ENCODE measurements at regions not wholly inside any gene's neighbourhood (a gene's known extent, or its start where the extent isn't known, plus 50 kb on each side); places are given as distances from the start of the nearest gene placed in this dataset.

GRCh38 chr16:72311426-72311825 is 139.5 kb upstream of the PMFBP1 start:
- no peak for DNase-seq

GRCh38 chr16:72309001-72309400 is 137.0 kb upstream of the PMFBP1 start:
- no peak for DNase-seq

DNA sequence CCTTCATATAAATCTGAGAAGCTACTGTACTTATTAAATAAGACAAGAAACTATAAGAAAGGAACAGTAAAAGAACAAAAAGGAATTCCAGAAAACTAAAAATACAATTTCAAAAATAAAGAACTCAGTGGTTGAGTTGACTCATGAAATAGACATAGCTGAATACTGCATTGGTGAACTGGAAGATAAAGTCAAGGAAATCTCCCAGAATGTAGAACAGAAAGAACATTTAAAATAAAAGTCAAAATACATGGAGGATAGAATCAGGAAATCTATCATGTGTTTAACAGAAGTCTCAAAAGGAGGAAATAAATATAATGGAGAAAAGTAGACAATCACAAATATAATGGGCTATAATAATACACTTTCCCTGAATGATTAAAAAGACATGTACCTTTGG is 136.4 kb upstream of the PMFBP1 start:
- DNase-seq: no peak

DNA sequence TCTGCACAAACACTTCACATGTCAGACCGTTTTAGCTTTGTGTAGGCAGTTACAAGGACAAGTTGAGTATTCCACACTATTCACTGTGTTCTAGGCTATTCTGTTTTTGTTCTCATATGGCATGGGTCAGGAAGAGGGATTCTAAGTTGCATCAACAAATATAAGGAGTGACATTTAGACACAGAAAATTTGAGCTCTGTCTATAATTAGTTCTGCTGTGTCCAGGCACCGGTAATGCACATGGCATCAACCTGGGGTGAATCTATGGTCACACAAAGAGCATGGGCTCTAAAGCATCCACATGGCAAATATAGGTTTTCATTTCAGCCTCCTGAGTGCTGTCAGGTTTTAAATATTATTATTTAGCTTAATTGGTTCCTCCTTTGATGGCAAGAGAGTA is 130.4 kb upstream of the PMFBP1 start:
- no peak for DNase-seq

DNA sequence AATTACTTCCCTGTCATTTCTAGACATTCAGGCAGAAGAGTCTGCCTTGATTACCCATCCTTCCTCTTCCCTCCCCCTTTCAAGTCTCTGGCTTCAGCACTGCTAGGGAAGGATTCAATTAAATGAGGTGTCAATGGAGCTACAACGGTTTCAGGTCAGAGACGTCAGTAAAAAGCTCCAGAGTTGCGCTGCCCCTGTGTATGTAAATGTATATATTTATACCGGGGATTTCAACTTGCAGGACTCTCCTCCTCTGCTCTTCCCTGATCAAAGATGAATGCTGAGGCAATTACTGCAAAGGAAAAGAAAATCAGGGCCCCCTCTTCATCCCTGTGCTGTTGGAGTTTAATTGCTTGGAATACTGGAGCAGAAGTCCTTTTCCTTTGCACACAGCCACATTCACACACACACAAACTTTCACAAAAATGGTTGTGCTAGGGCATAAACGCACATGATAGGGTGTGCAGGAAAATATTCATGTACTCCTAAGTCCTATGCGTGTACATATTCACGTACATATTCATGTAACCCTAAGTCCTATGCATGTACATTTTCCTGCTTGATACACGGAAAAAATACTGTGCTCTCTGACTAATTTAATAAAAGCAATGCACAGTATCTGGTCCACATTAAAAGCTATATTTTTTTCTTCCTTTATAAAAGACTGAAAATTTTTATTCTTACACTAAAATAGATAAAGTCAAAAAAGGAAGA is 129.7 kb upstream of the PMFBP1 start:
- DNase-seq: no peak

DNA sequence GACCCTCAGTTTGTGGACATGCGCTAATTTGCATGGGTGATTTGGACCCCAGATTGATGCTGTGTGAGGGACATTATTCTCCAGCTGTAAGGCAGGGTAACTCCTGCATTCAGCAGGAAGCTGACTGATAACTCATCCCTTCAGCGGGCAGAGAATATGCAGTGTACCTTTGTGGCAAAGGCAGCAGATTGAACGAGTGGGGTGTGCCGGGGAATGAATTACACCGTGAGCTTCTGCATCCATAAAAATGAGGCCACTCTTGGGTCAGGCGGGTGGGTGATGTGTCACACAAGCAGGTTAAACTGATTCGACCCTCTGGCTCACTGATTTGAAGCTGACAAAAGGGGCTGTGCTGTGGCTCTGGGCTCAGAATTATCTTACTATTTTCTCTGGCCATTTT is 128.9 kb upstream of the PMFBP1 start:
- DNase-seq: no peak

- DNase-seq: no peak
These were observed 127.8 kb upstream of the PMFBP1 start for GRCh38 chr16:72299684-72300243.

DNA sequence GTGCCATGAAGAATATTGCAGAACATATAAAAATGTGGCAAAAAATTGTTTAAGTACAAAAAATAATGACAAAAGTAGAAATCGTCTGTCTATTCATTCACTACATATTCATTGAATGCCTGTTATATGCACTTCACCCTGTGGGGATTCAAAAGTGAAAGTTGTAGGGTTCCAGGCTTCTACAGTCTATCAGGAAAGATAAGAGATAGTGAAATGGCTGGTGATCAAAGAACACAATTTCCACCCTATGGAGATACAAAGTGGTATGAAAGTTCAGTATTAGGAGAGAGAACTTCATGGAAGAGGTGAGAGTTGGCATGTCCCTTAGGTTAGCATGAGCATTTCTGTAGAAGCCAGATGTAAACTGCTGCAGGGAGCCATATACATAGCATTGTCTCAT is 127.0 kb upstream of the PMFBP1 start:
- no peak for DNase-seq

DNA sequence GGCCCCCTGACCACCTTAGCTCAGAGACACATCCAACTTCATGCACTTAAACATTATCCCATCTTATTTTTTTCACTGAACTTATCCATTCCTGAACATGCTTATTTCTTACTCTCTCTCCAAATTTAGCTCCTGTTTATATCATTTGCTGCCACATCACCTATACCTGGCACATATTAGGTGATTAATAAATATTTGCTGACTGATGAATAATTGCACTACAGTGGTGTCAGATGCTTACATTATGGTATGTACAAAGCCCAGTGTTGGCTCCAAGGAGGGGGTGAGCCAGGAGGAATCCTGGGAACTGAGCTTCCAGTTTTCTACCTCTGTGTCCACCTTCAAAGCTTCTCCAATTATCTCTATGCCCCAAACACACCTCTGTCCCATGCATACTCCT is 124.0 kb upstream of the PMFBP1 start:
- DNase-seq: no peak

DNA sequence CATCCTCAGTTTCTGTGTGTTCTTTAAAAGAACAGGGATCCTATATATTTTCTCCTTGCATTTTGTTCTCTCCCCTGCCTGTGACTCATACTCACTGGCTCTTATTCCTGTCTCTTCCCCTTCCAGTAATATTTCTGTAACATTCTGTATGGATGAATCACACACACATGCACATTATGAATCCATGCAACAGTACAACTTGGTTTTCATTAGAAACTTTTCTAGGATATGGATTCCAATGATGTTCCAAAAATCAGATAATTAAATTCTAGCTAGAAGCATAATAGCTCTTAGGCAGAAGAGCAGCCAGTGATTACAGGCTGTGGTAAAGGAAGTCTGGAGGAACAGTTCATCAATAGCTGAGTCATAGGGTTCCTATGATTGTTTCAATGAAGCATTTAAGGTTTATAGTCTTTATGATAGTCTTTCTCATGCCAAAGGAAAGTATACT is 119.6 kb upstream of the PMFBP1 start:
- DNase-seq: no peak

DNA sequence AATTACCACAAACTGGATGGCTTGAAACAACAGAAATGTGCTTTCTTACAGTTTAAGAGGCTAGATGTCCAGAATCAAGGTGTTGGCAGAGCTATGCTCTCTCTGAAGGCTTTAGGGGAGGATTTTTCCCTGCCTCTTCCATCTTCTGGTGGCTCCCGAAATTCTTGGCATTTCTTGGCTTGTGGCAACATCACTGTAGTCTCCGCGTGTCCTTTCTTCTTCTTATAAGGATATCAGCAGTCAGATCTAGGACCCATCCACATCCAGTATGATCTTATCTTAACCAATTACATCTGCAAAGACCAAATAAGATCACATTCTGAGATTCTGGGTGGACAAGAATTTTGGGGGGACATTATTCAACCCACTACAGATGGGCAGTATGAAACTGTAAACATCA is 119.2 kb upstream of the PMFBP1 start:
- peak; percentile 83 for DNase-seq

DNA sequence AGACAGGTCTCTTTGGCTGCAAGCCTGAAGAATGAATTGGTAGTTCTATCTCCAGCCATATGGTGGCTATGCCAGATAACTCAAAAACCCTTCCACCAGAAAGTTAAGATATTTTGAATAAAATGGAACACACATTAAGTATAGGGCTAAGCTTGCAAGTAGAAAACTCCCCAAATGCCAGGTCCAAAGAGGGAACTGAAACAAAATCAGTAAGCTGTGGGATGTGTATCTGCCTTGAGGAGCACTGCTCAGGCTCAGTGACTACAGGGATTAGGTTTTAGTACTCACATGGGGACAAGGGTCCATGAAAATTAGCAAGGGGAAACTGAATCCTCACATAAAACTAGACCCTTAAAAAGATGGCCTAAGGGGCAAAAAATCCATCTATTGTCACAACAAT is 115.7 kb upstream of the PMFBP1 start:
- no peak for DNase-seq

DNA sequence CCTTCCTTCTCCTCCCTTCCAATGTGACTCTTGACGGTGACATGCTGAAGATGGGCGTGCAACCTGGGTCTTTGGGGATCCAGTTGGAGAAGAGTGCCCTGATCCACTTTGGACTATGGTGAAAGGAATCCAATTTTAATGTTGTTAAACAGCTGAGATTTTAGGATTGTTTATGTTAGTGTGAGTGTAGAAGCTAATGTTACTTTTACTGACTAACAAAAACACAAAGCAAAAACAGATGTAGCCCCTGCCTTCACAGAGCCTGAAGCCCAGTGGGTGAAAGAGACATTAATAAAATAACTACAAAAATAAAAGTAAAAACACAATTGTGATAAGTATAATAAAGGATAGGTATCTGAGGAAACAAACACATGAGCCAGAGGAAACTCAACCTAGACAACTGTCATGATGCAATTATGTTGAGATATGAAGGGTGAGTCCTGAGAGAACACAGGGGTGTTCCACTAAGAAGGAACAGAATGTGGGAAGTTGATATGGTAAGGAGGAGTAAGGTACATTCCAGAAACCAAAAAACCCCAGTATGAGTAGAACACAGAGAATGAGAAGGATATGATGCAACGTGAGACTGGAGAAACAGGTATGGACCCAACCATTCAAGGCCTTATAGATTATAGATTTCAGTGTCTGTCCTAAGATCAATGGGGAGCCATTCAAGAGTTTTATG is 115.1 kb upstream of the PMFBP1 start:
- DNase-seq: no peak

- no peak for DNase-seq
These were observed 113.8 kb upstream of the PMFBP1 start for GRCh38 chr16:72285728-72286127.

DNA sequence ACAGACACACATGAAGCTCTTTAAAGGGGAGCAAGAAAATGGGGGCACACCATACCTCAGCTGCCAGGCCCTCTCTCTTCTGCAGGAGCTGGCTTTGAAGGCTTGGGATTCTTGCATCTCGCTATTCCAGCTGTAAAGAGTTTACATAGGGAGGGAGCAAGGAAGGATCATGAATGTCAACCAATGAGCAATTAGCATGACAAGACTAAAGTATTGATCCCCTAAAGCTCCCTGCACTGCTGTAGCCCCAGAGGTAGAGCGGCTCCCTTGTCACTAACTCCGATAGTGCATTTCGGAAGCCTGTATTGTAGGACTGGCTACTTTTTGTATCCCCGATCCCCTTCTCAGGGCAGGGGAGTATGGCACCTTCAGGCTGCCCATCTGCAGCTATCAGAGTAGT is 113.4 kb upstream of the PMFBP1 start:
- no peak for DNase-seq

GRCh38 chr16:72284042-72284789 is 112.3 kb upstream of the PMFBP1 start:
- DNase-seq: peak; percentile 72

- no peak for DNase-seq
These were observed 110.4 kb upstream of the PMFBP1 start for GRCh38 chr16:72282362-72282761.

- no peak for DNase-seq
These were observed 106.3 kb upstream of the PMFBP1 start for GRCh38 chr16:72278301-72278700.

DNA sequence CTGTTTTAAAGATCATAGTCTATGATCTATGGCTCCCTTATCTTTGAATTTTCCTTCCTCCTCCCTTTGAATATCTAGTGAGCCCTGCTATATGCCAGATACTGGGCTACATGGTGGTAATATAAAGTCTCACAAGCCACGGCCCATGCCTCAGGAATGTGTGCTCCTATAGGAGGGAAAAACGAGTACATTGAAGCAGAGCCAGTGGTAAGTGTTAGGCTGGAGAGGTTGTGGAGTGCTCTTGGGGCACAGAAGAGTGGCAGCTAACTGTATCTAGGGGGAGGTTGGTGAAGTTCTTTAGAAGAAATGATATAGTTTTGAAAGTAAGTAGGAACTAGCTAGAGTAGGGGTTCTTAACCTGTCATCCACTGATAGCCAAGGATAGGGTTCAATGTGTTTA is 105.8 kb upstream of the PMFBP1 start:
- no peak for DNase-seq

GRCh38 chr16:72271699-72272240 is 99.8 kb upstream of the PMFBP1 start:
- DNase-seq: no peak

DNA sequence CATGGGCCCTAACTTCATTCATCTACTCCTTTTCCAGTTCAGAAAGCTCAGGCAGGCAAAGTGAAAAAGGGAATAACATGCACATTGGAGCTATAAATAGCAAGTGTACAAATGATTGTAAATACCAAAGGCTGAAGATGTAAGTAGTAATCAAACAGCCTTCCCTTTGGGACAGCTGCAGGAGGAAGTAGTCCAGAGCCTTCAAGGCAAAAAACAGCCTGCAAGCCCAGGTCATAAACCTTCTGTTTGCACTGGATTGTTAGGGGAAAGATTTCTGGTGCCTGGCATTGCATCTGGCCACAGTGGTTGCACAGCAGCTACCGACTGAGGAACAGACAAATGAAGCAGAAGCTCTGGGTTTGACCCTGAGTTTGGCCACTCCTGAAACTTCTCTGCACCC is 98.6 kb upstream of the PMFBP1 start:
- DNase-seq: no peak

GRCh38 chr16:72266836-72267235 is 94.9 kb upstream of the PMFBP1 start:
- DNase-seq: no peak

- DNase-seq: no peak
These were observed 92.8 kb upstream of the PMFBP1 start for GRCh38 chr16:72264771-72265170.

Measured in islet precursor cell (in vitro differentiated cells).